ENCODE measurements at regions not wholly inside any gene's neighbourhood (a gene's known extent, or its start where the extent isn't known, plus 50 kb on each side); places are given as distances from the start of the nearest gene placed in this dataset.

GRCh38 chr2:65486282-65486681 is 53.9 kb upstream of the SPRED2 start:
- TF ChIP-seq SIN3A (IDR thresholded peaks at IDR 0.05; ENCODE audit: borderline replicate concordance, insufficient read depth, low read depth, low read length) (no peak), TCF7L2 (IDR thresholded peaks at IDR 0.05; ENCODE audit: low read depth, low read length) (no peak), POLR2AphosphoS5 (IDR thresholded peaks at IDR 0.05; ENCODE audit: low read depth, low read length) (no peak), REST (IDR thresholded peaks at IDR 0.05; ENCODE audit: insufficient read depth in 1 of 2, low read depth in 2 of 2, low read length in 1 of 2) (no peak)
- TF ChIP-seq, protein P1, sequence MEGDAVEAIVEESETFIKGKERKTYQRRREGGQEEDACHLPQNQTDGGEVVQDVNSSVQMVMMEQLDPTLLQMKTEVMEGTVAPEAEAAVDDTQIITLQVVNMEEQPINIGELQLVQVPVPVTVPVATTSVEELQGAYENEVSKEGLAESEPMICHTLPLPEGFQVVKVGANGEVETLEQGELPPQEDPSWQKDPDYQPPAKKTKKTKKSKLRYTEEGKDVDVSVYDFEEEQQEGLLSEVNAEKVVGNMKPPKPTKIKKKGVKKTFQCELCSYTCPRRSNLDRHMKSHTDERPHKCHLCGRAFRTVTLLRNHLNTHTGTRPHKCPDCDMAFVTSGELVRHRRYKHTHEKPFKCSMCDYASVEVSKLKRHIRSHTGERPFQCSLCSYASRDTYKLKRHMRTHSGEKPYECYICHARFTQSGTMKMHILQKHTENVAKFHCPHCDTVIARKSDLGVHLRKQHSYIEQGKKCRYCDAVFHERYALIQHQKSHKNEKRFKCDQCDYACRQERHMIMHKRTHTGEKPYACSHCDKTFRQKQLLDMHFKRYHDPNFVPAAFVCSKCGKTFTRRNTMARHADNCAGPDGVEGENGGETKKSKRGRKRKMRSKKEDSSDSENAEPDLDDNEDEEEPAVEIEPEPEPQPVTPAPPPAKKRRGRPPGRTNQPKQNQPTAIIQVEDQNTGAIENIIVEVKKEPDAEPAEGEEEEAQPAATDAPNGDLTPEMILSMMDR (IDR thresholded peaks at IDR 0.05): no peak
- no peaks in the 10 kb centered on the region for H3K27me3 ChIP-seq (ENCODE audit: control insufficient read depth, insufficient read depth, low read length)
- BruUV-seq (replicated peaks): no TSS peak
- ATAC-seq (no peak), DNase-seq (ENCODE audit: low read depth, low spot score) (no peak)
- no peaks in the 10 kb centered on the region for H3K36me3 ChIP-seq (ENCODE audit: control insufficient read depth, insufficient read depth, low read length)
- H3K9me3 ChIP-seq (ENCODE audit: control insufficient read depth, insufficient read depth, low read depth, low read length): 0 out of 2 replicates have a peak, but pooled peaks cover 8% of the 10 kb centered on the region
- ChIA-PET POLR2A (no interaction called here), CTCF (no interaction called here)
- H3K4me1 ChIP-seq (ENCODE audit: control insufficient read depth, insufficient read depth, low read length): no peaks in the 10 kb centered on the region
- no peak overlapping the region for H3K27ac ChIP-seq (ENCODE audit: low read length)
- no peak overlapping the region for H3K4me3 ChIP-seq (ENCODE audit: low read depth in 2 of 2, low read length in 2 of 2)
- intact Hi-C loops (cut with micrococcal nuclease; ENCODE audit: unreplicated experiment) (no loop called here), in situ Hi-C loops (cut with HindIII; ENCODE audit: low pct_unique_long_range_greater_than_20kb, low sequenced_read_pairs) (no loop called here)

- in situ Hi-C loops (cut with HindIII; ENCODE audit: low pct_unique_long_range_greater_than_20kb, low sequenced_read_pairs) (no loop called here), intact Hi-C loops (cut with micrococcal nuclease; ENCODE audit: unreplicated experiment) (no loop called here)
- Histone ChIP-seq H3K27ac (ENCODE audit: low read length) (no peak overlapping the region), H3K9me3 (ENCODE audit: control insufficient read depth, insufficient read depth, low read depth, low read length) (0 out of 2 replicates have a peak, but pooled peaks cover 8% of the 10 kb centered on the region), H3K4me1 (ENCODE audit: control insufficient read depth, insufficient read depth, low read length) (no peaks in the 10 kb centered on the region), H3K27me3 (ENCODE audit: control insufficient read depth, insufficient read depth, low read length) (no peaks in the 10 kb centered on the region), H3K4me3 (ENCODE audit: low read depth in 2 of 2, low read length in 2 of 2) (no peak overlapping the region), H3K36me3 (ENCODE audit: control insufficient read depth, insufficient read depth, low read length) (no peaks in the 10 kb centered on the region)
- POLR2A ChIA-PET: no interaction called here
- DNase-seq (ENCODE audit: low read depth, low spot score) (no peak), ATAC-seq (no peak)
- no TSS peak for BruUV-seq (replicated peaks)
- CTCF ChIA-PET: no interaction called here
- TF ChIP-seq, protein P1 (IDR thresholded peaks at IDR 0.05): no peak
- TF ChIP-seq SIN3A (IDR thresholded peaks at IDR 0.05; ENCODE audit: borderline replicate concordance, insufficient read depth, low read depth, low read length): no peak
- TF ChIP-seq REST (IDR thresholded peaks at IDR 0.05; ENCODE audit: insufficient read depth in 1 of 2, low read depth in 2 of 2, low read length in 1 of 2): no peak
- TF ChIP-seq POLR2AphosphoS5 (IDR thresholded peaks at IDR 0.05; ENCODE audit: low read depth, low read length): no peak
- TF ChIP-seq TCF7L2 (IDR thresholded peaks at IDR 0.05; ENCODE audit: low read depth, low read length): no peak
Measured at GRCh38 chr2:65485839-65486238, 53.4 kb upstream of the SPRED2 start.

Measured in Panc1 (cell line).